Neural progenitor cell (in vitro differentiated cells): ENCODE measurements at regions not wholly inside any gene's neighbourhood (a gene's known extent, or its start where the extent isn't known, plus 50 kb on each side); places are given as distances from the start of the nearest gene placed in this dataset.

Experiments used
- CTCF ChIP-seq: fragments of 200-600 bp; sonication (generic); IDR thresholded peaks from 2 replicates; pipeline ENCODE4 v1.5.1; 2017; ENCODE audit warnings: antibody characterized with exemption, mild to moderate bottlenecking
- EZH2 ChIP-seq: fragments of 200-600 bp; sonication (generic); IDR thresholded peaks from 2 replicates; pipeline ENCODE4 v1.6.1; 2017; ENCODE audit warnings: antibody characterized with exemption, mild to moderate bottlenecking, moderate library complexity

- no peak for TF ChIP-seq CTCF
- TF ChIP-seq EZH2 = no peak
These were observed 93.3 kb upstream of the ZNF536 start for GRCh38 chr19:30278882-30279254.
